PC-3 (cell line): ENCODE measurements at regions not wholly inside any gene's neighbourhood (a gene's known extent, or its start where the extent isn't known, plus 50 kb on each side); places are given as distances from the start of the nearest gene placed in this dataset.

ENCODE experiments used
- ATAC-seq: fragments of 200-7000 bp; cut with Tn5 transposase; 2 replicates; pipeline ENCODE4 v1.9.1; 2020; ENCODE audit warnings: mild to moderate bottlenecking, moderate library complexity
- BruUV-seq: library from RNA; stranded (reverse); fragments of 400-500 nt; replicated peaks from 2 replicates; lab custom pipeline; 2021; lab: Mats Ljungman, UMichigan
- CTCF ChIA-PET: fragments of 300-600 bp; sonication (Branson Sonifier 250); formaldehyde crosslinking; loops from one replicate; lab custom pipeline; 2022; ENCODE audit warnings: antibody characterized with exemption; lab: Charles Lee
- POLR2A ChIA-PET: fragments of 300-600 bp; sonication (Branson Sonifier 250); formaldehyde crosslinking; loops from one replicate; lab custom pipeline; 2022; ENCODE audit warnings: antibody characterized with exemption; ENCODE audit not compliant: unreplicated experiment; lab: Charles Lee
- DNase-seq: peaks from one replicate; pipeline ENCODE4 v3.0.0-alpha.2; 2015
- H2AFZ ChIP-seq: fragments of 300-600 bp; sonication (generic); 2 replicates; pipeline ENCODE4 v1.6.0; 2016; ENCODE audit warnings: antibody characterized with exemption, low read length
- H3F3A ChIP-seq: fragments of 300-600 bp; sonication (generic); one replicate; pipeline ENCODE4 v1.6.0; 2017; ENCODE audit warnings: antibody characterized with exemption, low read length, control low read depth, mild to moderate bottlenecking; ENCODE audit not compliant: unreplicated experiment
- H3K27ac ChIP-seq: fragments of 300-600 bp; sonication (generic); 2 replicates; pipeline ENCODE4 v1.5.1; 2016; ENCODE audit warnings: mild to moderate bottlenecking, low read length
- H3K27me3 ChIP-seq: fragments of 300-600 bp; sonication (generic); 2 replicates; pipeline ENCODE4 v1.6.1; 2016; ENCODE audit warnings: low read length, mixed read lengths
- H3K36me3 ChIP-seq: fragments of 300-600 bp; sonication (generic); 2 replicates; pipeline ENCODE4 v1.6.1; 2016; ENCODE audit warnings: low read depth, mixed run types, low read length, mixed read lengths
- H3K4me1 ChIP-seq: fragments of 300-600 bp; sonication (generic); 2 replicates; pipeline ENCODE4 v1.5.1; 2016; ENCODE audit warnings: low read length; ENCODE audit not compliant: insufficient read depth
- H3K4me2 ChIP-seq: fragments of 300-600 bp; sonication (generic); 2 replicates; pipeline ENCODE4 v1.6.0; 2016; ENCODE audit warnings: low read length
- H3K4me3 ChIP-seq: fragments of 300-600 bp; sonication (generic); 2 replicates; pipeline ENCODE4 v1.5.1; 2016; ENCODE audit warnings: mild to moderate bottlenecking, low read length, mixed read lengths
- H3K79me2 ChIP-seq: fragments of 300-600 bp; sonication (generic); 2 replicates; pipeline ENCODE4 v1.6.1; 2017; ENCODE audit warnings: low read length, mixed read lengths
- H3K9ac ChIP-seq: fragments of 300-600 bp; sonication (generic); 2 replicates; pipeline ENCODE4 v1.6.0; 2016; ENCODE audit warnings: mild to moderate bottlenecking, low read length
- H3K9me2 ChIP-seq: fragments of 300-600 bp; sonication (generic); replicated peaks from 2 replicates; pipeline ENCODE4 v1.6.1; 2016; ENCODE audit warnings: mixed run types, low read length, mixed read lengths
- H3K9me3 ChIP-seq: fragments of 300-600 bp; sonication (generic); 2 replicates; pipeline ENCODE4 v1.6.1; 2016; ENCODE audit warnings: low read length, mixed read lengths
- H4K20me1 ChIP-seq: fragments of 300-600 bp; sonication (generic); 2 replicates; pipeline ENCODE4 v1.6.1; 2016; ENCODE audit warnings: low read length, mixed read lengths
- EZH2 ChIP-seq: fragments of 300-600 bp; sonication (generic); IDR thresholded peaks from one replicate; pipeline ENCODE4 v1.6.1; 2017; ENCODE audit warnings: antibody characterized with exemption, mild to moderate bottlenecking, low read length; ENCODE audit not compliant: unreplicated experiment
- EZH2phosphoT487 ChIP-seq: fragments of 300-600 bp; sonication (generic); IDR thresholded peaks from 2 replicates; pipeline ENCODE4 v1.6.1; 2018; ENCODE audit warnings: mild to moderate bottlenecking, antibody characterized with exemption, low read length, borderline replicate concordance
- intact Hi-C: fragments of 100-400 bp; cut with micrococcal nuclease; formaldehyde crosslinking; loops from 2 replicates; pipeline ENCODE4 v1.9.0; 2023
- TF ChIP-seq, protein P1 (sequence below): fragments of 300-600 bp; sonication (generic); conservative IDR thresholded peaks from 2 replicates; pipeline ENCODE4 v1.5.1; 2017; ENCODE audit warnings: antibody characterized with exemption, low read depth, mild to moderate bottlenecking, low read length

DNA sequence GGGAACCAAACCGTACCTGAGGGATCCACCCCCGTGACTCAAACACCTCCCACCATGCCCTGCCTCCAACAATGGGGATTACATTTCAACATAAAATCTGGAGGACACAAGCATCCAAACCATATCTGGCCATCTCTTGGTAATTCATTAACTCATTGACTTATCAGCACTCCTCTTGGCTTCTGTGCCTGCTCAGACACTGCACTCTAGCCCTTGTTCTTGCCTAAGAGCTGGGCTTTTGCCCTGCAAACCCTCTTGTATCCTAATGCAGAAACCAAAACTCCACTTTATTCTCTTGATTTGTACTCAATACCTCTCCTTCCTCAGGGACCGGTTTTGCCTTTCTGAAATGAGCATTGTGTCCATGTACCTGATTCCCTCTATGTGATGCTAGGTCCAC lies 330.2 kb upstream of the FZD8 start:
- H3K27ac ChIP-seq = no peak overlapping the region
- no peaks in the 10 kb centered on the region for H3K9me2 ChIP-seq
- no peak overlapping the region for H2AFZ ChIP-seq
- H3F3A ChIP-seq = no peaks in the 10 kb centered on the region
- no peaks in the 10 kb centered on the region for H3K79me2 ChIP-seq
- H4K20me1 ChIP-seq = no peaks in the 10 kb centered on the region
- TF ChIP-seq EZH2 (no peak), EZH2phosphoT487 (no peak)
- TF ChIP-seq, protein P1, sequence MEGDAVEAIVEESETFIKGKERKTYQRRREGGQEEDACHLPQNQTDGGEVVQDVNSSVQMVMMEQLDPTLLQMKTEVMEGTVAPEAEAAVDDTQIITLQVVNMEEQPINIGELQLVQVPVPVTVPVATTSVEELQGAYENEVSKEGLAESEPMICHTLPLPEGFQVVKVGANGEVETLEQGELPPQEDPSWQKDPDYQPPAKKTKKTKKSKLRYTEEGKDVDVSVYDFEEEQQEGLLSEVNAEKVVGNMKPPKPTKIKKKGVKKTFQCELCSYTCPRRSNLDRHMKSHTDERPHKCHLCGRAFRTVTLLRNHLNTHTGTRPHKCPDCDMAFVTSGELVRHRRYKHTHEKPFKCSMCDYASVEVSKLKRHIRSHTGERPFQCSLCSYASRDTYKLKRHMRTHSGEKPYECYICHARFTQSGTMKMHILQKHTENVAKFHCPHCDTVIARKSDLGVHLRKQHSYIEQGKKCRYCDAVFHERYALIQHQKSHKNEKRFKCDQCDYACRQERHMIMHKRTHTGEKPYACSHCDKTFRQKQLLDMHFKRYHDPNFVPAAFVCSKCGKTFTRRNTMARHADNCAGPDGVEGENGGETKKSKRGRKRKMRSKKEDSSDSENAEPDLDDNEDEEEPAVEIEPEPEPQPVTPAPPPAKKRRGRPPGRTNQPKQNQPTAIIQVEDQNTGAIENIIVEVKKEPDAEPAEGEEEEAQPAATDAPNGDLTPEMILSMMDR = no peak
- no peak overlapping the region for H3K4me2 ChIP-seq
- DNase-seq (no peak), ATAC-seq (no peak)
- no peaks in the 10 kb centered on the region for H3K4me1 ChIP-seq
- H3K4me3 ChIP-seq = no peak overlapping the region
- H3K27me3 ChIP-seq = no peaks in the 10 kb centered on the region
- H3K9ac ChIP-seq = no peak overlapping the region
- no peaks in the 10 kb centered on the region for H3K36me3 ChIP-seq
- ChIA-PET POLR2A (no interaction called here), CTCF (no interaction called here)
- intact Hi-C loops = no loop called here
- BruUV-seq = no TSS peak
- H3K9me3 ChIP-seq = no peaks in the 10 kb centered on the region

DNA sequence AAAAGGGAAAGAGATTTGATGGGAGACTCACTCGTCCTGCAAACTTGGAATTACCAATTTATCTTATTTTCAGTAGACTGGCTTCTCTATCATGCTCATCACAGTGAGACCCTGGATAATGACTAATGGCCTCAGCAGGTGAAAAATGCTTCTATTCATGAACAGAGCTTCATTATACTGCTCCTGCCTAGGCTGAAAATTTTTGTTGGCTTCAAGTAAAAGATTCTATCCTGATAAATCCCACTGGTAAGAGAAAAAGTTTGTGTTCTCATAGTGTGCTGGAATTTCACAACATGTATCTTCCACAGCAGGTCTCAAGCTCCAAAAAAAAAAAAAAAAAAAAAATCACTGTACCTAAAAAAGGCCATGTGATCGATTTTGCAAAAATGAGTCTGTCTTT lies 329.3 kb upstream of the FZD8 start:
- no peak overlapping the region for H3K4me2 ChIP-seq
- POLR2A ChIA-PET = no interaction called here
- H3K27ac ChIP-seq = no peak overlapping the region
- no peaks in the 10 kb centered on the region for H3K79me2 ChIP-seq
- intact Hi-C loops = no loop called here
- H3K9ac ChIP-seq = no peak overlapping the region
- no peak for ATAC-seq
- CTCF ChIA-PET = no interaction called here
- H3F3A ChIP-seq = no peaks in the 10 kb centered on the region
- DNase-seq = no peak
- no peaks in the 10 kb centered on the region for H3K4me1 ChIP-seq
- no peak overlapping the region for H3K4me3 ChIP-seq
- no peaks in the 10 kb centered on the region for H3K27me3 ChIP-seq
- no peaks in the 10 kb centered on the region for H3K9me3 ChIP-seq
- BruUV-seq = no TSS peak
- no peaks in the 10 kb centered on the region for H3K9me2 ChIP-seq
- H4K20me1 ChIP-seq = no peaks in the 10 kb centered on the region
- H2AFZ ChIP-seq = no peak overlapping the region
- TF ChIP-seq EZH2 (no peak), EZH2phosphoT487 (no peak)
- TF ChIP-seq, protein P1 = no peak
- H3K36me3 ChIP-seq = no peaks in the 10 kb centered on the region

DNA sequence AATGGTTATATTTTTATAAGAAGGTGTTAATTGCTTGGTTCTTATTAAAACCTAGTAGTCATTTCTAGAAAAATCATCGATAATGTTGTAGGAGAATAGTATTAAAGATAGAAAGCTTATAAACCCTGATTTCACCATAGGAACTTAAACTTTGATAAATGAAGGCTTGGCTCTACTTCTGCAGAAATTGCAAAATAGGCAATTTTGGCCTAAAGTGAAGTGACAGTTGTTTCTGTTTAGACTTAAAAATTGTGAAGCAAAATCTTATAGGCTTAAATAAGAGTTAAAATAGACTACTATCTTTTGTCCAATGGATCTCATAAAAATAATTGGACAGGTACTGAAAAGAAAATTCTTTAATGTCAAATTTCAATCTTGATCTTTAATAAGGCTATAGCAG lies 321.6 kb upstream of the FZD8 start:
- Histone ChIP-seq H3K4me3 (no peak overlapping the region), H3K9me2 (no peaks in the 10 kb centered on the region; the same call in 1 of the 2 replicates), H3K4me2 (no peak overlapping the region), H3K27ac (no peak overlapping the region), H3K79me2 (no peaks in the 10 kb centered on the region), H3K9ac (no peak overlapping the region), H2AFZ (no peak overlapping the region), H3K4me1 (no peaks in the 10 kb centered on the region), H3K36me3 (no peaks in the 10 kb centered on the region), H3K27me3 (no peaks in the 10 kb centered on the region), H4K20me1 (no peaks in the 10 kb centered on the region), H3F3A (no peaks in the 10 kb centered on the region), H3K9me3 (no peaks in the 10 kb centered on the region)
- BruUV-seq = no TSS peak
- POLR2A ChIA-PET = no interaction called here
- intact Hi-C loops = no loop called here
- DNase-seq (no peak), ATAC-seq (no peak)
- CTCF ChIA-PET = no interaction called here
- TF ChIP-seq, protein P1 = no peak
- no peak for TF ChIP-seq EZH2
- no peak for TF ChIP-seq EZH2phosphoT487
